GM23338 (cell line): ENCODE measurements at regions not wholly inside any gene's neighbourhood (a gene's known extent, or its start where the extent isn't known, plus 50 kb on each side); places are given as distances from the start of the nearest gene placed in this dataset.

Experiments used
- ATAC-seq: fragments of 200-7000 bp; cut with Tn5 transposase; 3 replicates; pipeline ENCODE4 v1.9.1; 2020
- DNase-seq: peaks from one replicate; pipeline ENCODE4 v3.0.0-alpha.2; 2015; ENCODE audit warnings: low spot score
- H2AFZ ChIP-seq: fragments of 200-600 bp; sonication (generic); 2 replicates; pipeline ENCODE4 v1.8.0; 2016; ENCODE audit warnings: antibody characterized with exemption, mild to moderate bottlenecking, moderate library complexity
- H3F3A ChIP-seq: fragments of 200-600 bp; sonication (generic); replicated peaks from 2 replicates; pipeline ENCODE4 v1.8.0; 2017; ENCODE audit warnings: antibody characterized with exemption, mixed run types, low read depth
- H3K27ac ChIP-seq: fragments of 200-600 bp; sonication (generic); 2 replicates; pipeline ENCODE4 v1.6.1; 2016; ENCODE audit warnings: low read depth
- H3K27me3 ChIP-seq: fragments of 200-600 bp; sonication (generic); 2 replicates; pipeline ENCODE4 v1.8.0; 2016; ENCODE audit warnings: mild to moderate bottlenecking, mixed run types, moderate library complexity; ENCODE audit not compliant: insufficient read depth
- H3K36me3 ChIP-seq: fragments of 200-600 bp; sonication (generic); 2 replicates; pipeline ENCODE4 v1.8.0; 2016; ENCODE audit warnings: mild to moderate bottlenecking; ENCODE audit not compliant: insufficient read depth
- H3K4me1 ChIP-seq: fragments of 200-600 bp; sonication (generic); 2 replicates; pipeline ENCODE4 v1.8.0; 2016; ENCODE audit warnings: mild to moderate bottlenecking, moderate library complexity; ENCODE audit not compliant: insufficient read depth
- H3K4me2 ChIP-seq: fragments of 200-600 bp; sonication (generic); 2 replicates; pipeline ENCODE4 v1.7.1; 2017; ENCODE audit warnings: mixed run types
- H3K4me3 ChIP-seq: fragments of 200-600 bp; sonication (generic); 2 replicates; pipeline ENCODE4 v1.6.1; 2016; ENCODE audit warnings: mixed run types
- H3K79me2 ChIP-seq: fragments of 200-600 bp; sonication (generic); replicated peaks from 2 replicates; pipeline ENCODE4 v1.8.0; 2017; ENCODE audit warnings: mild to moderate bottlenecking; ENCODE audit not compliant: insufficient read depth
- H3K9me2 ChIP-seq: fragments of 200-600 bp; sonication (generic); 2 replicates; pipeline ENCODE4 v1.8.0; 2017; ENCODE audit not compliant: insufficient read depth
- H4K20me1 ChIP-seq: fragments of 200-600 bp; sonication (generic); replicated peaks from 2 replicates; pipeline ENCODE4 v1.8.0; 2017; ENCODE audit warnings: mild to moderate bottlenecking; ENCODE audit not compliant: insufficient read depth
- H3K27ac Mint-ChIP-seq: 2 replicates; pipeline ENCODE4 v1.8.0; 2020; ENCODE audit warnings: inconsistent platforms, mild to moderate bottlenecking, moderate library complexity, mixed read lengths
- H3K27me3 Mint-ChIP-seq: 3 replicates; pipeline ENCODE4 v1.8.0; 2022; ENCODE audit warnings: low read depth, mild to moderate bottlenecking, moderate library complexity, mixed read lengths, inconsistent platforms; ENCODE audit not compliant: insufficient read depth, poor library complexity
- H3K36me3 Mint-ChIP-seq: 3 replicates; pipeline ENCODE4 v1.8.0; 2021; ENCODE audit warnings: low read depth, mild to moderate bottlenecking, inconsistent platforms, moderate library complexity, mixed read lengths
- H3K4me1 Mint-ChIP-seq: 3 replicates; pipeline ENCODE4 v1.8.0; 2020; ENCODE audit warnings: mild to moderate bottlenecking, inconsistent platforms, mixed read lengths
- H3K4me3 Mint-ChIP-seq: 3 replicates; pipeline ENCODE4 v1.8.0; 2021; ENCODE audit warnings: moderate library complexity, mild to moderate bottlenecking, inconsistent platforms, mixed read lengths
- H3K9me3 Mint-ChIP-seq: 3 replicates; pipeline ENCODE4 v1.8.0; 2020; ENCODE audit warnings: moderate library complexity, mild to moderate bottlenecking, inconsistent platforms, mixed read lengths
- CREB1 ChIP-seq: fragments of 250-450 bp; sonication (Bioruptor Pico); IDR thresholded peaks from 2 replicates; pipeline ENCODE4 v1.5.0; 2020; ENCODE audit warnings: low read depth, mild to moderate bottlenecking, moderate library complexity
- EZH2phosphoT487 ChIP-seq: fragments of 200-600 bp; sonication (generic); IDR thresholded peaks from one replicate; pipeline ENCODE4 v1.8.1; 2018; ENCODE audit warnings: antibody characterized with exemption; ENCODE audit not compliant: unreplicated experiment
- NANOG ChIP-seq: IDR thresholded peaks from 2 replicates; pipeline ENCODE4 v1.6.1; 2016; ENCODE audit warnings: antibody characterized with exemption, borderline replicate concordance
- POLR2AphosphoS5 ChIP-seq: IDR thresholded peaks from 2 replicates; pipeline ENCODE4 v1.6.1; 2016; ENCODE audit warnings: antibody characterized with exemption, low read depth
- TF ChIP-seq, protein P1 (sequence below): fragments of 250-450 bp; sonication (Bioruptor Pico); IDR thresholded peaks from 2 replicates; pipeline ENCODE4 v1.5.0; 2020; ENCODE audit warnings: mild to moderate bottlenecking, moderate library complexity
- TF ChIP-seq, protein P2 (sequence below): IDR thresholded peaks from 2 replicates; pipeline ENCODE4 v1.6.1; 2016; ENCODE audit warnings: antibody characterized with exemption

DNA sequence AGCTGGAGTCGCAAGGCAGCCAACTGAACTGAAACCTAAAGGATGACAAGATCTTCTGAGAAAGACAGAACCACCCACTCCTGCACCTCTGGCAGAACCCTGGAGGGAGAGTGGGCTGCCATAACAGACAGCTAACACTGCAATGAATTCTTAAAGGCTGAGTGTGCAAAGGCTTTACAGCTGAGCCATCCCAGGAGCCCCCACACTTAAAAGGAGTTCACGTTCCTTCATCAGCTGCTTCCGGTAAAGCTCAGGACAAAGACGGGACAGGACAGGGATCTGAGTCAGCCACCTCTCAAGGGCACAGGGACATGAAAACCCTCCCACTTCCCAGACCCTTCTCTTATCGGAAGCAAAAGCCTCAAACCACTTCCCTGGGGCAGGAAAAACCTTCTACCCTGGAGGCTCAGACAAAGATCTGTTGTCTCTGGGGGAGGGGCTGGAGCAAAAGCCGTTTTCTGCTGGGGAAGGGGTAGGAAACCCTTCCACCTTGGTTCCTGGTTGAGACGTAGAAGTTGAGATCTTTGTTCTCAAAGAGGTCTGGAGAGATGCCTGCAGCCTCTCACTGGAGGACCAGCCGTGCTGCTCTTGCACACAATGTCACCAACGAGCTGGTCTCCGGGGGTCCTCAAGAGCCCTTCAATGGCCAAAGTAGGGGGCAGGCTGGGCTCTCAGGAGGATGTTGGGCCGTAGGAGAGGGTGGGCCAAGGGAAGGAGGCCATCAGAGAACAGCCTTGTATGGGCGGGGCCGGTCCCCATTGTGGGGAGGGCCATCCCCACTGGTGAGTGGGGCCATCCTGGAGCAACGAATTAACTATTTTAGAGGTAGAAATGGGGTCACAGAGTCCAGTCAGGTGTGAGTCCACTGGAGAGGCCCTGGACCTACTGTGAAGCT is 452.4 kb downstream of the PTPRU start (continued):
- TF ChIP-seq, protein P1, sequence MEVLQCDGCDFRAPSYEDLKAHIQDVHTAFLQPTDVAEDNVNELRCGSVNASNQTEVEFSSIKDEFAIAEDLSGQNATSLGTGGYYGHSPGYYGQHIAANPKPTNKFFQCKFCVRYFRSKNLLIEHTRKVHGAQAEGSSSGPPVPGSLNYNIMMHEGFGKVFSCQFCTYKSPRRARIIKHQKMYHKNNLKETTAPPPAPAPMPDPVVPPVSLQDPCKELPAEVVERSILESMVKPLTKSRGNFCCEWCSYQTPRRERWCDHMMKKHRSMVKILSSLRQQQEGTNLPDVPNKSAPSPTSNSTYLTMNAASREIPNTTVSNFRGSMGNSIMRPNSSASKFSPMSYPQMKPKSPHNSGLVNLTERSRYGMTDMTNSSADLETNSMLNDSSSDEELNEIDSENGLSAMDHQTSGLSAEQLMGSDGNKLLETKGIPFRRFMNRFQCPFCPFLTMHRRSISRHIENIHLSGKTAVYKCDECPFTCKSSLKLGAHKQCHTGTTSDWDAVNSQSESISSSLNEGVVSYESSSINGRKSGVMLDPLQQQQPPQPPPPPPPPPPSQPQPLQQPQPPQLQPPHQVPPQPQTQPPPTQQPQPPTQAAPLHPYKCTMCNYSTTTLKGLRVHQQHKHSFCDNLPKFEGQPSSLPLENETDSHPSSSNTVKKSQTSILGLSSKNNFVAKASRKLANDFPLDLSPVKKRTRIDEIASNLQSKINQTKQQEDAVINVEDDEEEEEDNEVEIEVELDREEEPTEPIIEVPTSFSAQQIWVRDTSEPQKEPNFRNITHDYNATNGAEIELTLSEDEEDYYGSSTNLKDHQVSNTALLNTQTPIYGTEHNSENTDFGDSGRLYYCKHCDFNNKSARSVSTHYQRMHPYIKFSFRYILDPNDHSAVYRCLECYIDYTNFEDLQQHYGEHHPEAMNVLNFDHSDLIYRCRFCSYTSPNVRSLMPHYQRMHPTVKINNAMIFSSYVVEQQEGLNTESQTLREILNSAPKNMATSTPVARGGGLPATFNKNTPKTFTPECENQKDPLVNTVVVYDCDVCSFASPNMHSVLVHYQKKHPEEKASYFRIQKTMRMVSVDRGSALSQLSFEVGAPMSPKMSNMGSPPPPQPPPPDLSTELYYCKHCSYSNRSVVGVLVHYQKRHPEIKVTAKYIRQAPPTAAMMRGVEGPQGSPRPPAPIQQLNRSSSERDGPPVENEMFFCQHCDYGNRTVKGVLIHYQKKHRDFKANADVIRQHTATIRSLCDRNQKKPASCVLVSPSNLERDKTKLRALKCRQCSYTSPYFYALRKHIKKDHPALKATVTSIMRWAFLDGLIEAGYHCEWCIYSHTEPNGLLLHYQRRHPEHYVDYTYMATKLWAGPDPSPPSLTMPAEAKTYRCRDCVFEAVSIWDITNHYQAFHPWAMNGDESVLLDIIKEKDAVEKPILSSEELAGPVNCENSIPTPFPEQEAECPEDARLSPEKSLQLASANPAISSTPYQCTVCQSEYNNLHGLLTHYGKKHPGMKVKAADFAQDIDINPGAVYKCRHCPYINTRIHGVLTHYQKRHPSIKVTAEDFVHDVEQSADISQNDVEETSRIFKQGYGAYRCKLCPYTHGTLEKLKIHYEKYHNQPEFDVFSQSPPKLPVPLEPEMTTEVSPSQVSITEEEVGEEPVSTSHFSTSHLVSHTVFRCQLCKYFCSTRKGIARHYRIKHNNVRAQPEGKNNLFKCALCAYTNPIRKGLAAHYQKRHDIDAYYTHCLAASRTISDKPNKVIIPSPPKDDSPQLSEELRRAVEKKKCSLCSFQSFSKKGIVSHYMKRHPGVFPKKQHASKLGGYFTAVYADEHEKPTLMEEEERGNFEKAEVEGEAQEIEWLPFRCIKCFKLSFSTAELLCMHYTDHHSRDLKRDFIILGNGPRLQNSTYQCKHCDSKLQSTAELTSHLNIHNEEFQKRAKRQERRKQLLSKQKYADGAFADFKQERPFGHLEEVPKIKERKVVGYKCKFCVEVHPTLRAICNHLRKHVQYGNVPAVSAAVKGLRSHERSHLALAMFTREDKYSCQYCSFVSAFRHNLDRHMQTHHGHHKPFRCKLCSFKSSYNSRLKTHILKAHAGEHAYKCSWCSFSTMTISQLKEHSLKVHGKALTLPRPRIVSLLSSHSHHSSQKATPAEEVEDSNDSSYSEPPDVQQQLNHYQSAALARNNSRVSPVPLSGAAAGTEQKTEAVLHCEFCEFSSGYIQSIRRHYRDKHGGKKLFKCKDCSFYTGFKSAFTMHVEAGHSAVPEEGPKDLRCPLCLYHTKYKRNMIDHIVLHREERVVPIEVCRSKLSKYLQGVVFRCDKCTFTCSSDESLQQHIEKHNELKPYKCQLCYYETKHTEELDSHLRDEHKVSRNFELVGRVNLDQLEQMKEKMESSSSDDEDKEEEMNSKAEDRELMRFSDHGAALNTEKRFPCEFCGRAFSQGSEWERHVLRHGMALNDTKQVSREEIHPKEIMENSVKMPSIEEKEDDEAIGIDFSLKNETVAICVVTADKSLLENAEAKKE (CRISPR knock-in tag), result no peak
- TF ChIP-seq NANOG (no peak), EZH2phosphoT487 (no peak)

DNA sequence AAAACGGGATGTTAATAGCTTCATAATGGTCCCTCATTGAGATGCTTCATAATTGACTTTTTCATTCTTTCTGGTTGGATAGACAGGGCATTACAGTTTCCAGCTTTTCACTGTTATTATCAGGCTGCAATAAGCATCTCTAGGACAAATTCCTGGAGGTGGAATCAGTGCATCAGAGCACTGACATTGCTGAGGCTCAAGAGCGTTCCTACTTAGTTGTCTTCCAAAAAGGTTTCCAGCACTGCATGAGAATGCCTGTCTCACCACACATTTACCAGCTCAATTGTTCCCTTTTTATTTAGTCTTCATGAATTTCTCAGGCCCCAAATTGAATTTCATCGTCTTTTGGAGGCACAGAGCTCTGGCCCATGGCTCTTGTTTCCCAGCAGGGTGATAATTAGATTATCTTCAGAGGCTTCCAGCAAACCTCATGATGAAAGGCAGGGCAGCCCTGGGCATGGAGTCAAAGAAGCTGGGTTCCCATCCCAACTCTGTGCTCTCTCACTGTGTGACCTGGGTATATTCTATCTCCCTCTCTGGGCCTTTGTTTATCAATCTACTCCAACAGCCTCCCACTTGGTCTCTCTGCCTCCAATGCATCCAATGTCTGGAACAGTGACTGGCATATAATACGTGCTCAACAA is 451.4 kb downstream of the PTPRU start:
- peaks cover 6% of the 10 kb centered on the region for H3K4me1 ChIP-seq
- H3K4me1 Mint-ChIP-seq, result peaks cover 5% of the 10 kb centered on the region
- TF ChIP-seq, protein P1 (CRISPR knock-in tag), result no peak
- TF ChIP-seq CREB1 (CRISPR knock-in tag) (no peak), NANOG (no peak), POLR2AphosphoS5 (no peak), EZH2phosphoT487 (no peak)
- TF ChIP-seq, protein P2, sequence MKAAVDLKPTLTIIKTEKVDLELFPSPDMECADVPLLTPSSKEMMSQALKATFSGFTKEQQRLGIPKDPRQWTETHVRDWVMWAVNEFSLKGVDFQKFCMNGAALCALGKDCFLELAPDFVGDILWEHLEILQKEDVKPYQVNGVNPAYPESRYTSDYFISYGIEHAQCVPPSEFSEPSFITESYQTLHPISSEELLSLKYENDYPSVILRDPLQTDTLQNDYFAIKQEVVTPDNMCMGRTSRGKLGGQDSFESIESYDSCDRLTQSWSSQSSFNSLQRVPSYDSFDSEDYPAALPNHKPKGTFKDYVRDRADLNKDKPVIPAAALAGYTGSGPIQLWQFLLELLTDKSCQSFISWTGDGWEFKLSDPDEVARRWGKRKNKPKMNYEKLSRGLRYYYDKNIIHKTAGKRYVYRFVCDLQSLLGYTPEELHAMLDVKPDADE, result no peak

More for the DNA sequence above, 451.4 kb downstream of the PTPRU start:
- no peak for DNase-seq
- no peak overlapping the region for H3K4me3 ChIP-seq
- no peak overlapping the region for H3K4me3 Mint-ChIP-seq
- H4K20me1 ChIP-seq, result no peaks in the 10 kb centered on the region
- peaks cover 2% of the 10 kb centered on the region for H3K27me3 Mint-ChIP-seq
- H3K9me2 ChIP-seq, result no peaks in the 10 kb centered on the region
- no peaks in the 10 kb centered on the region; the same call in 2 of the 3 replicates for H3K9me3 Mint-ChIP-seq
- no peaks in the 10 kb centered on the region for H3K79me2 ChIP-seq
- no peaks in the 10 kb centered on the region for H3K27me3 ChIP-seq
- H3K27ac Mint-ChIP-seq, result no peak overlapping the region
- no peak for ATAC-seq
- H3F3A ChIP-seq, result no peaks in the 10 kb centered on the region
- H3K4me2 ChIP-seq, result no peak overlapping the region
- no peaks in the 10 kb centered on the region for H3K36me3 ChIP-seq
- H3K27ac ChIP-seq, result no peak overlapping the region
- H3K36me3 Mint-ChIP-seq, result no peaks in the 10 kb centered on the region
- no peak overlapping the region for H2AFZ ChIP-seq
